HCT116 (cell line): ENCODE measurements at regions not wholly inside any gene's neighbourhood (a gene's known extent, or its start where the extent isn't known, plus 50 kb on each side); places are given as distances from the start of the nearest gene placed in this dataset.

Source experiments
- ATAC-seq: fragments of 200-7000 bp; cut with Tn5 transposase; 2 replicates; pipeline ENCODE4 v1.9.1; 2020; ENCODE audit warnings: mild to moderate bottlenecking, moderate library complexity
- BruUV-seq: library from RNA; stranded (reverse); fragments of 400-500 nt; replicated peaks from 2 replicates; lab custom pipeline; 2021; lab: Mats Ljungman, UMichigan
- CTCF ChIA-PET: fragments of 300-600 bp; sonication (Branson Sonifier 250); formaldehyde crosslinking; loops from one replicate; lab custom pipeline; 2021; ENCODE audit warnings: antibody characterized with exemption; lab: Charles Lee
- POLR2A ChIA-PET: fragments of 300-600, 350-600 bp; sonication (Branson Sonifier 250); formaldehyde crosslinking; loops from one replicate; lab custom pipeline; 2021; ENCODE audit warnings: antibody characterized with exemption; lab: Charles Lee
- RAD21 ChIA-PET, 2 experiments: fragments of 300-600 bp; sonication (Branson Sonifier 250); formaldehyde crosslinking; loops; one replicate each; lab custom pipeline; 2023; ENCODE audit warnings: low total read pairs in 2 of 2; ENCODE audit not compliant: uncharacterized antibody in 2 of 2, unreplicated experiment in 2 of 2, low non-redundant PET in 1 of 2; lab: Charles Lee
- DNase-seq: peaks from one replicate; pipeline ENCODE4 v3.0.0-alpha.2; 2010; ENCODE audit warnings: low read depth, low spot score
- H2AFZ ChIP-seq: fragments of 200-600 bp; shearing (Covaris generic), sonication (generic); 2 replicates; pipeline ENCODE4 v1.6.1; 2017; ENCODE audit warnings: low read depth, mixed run types, mixed read lengths, antibody characterized with exemption, low read length; ENCODE audit not compliant: poor library complexity, severe bottlenecking
- H3K27ac ChIP-seq: 2 replicates; pipeline ENCODE4 v1.5.1; 2012; ENCODE audit warnings: low read depth, low read length
- H3K27me3 ChIP-seq: fragments of 200-600 bp; sonication (generic); 2 replicates; pipeline ENCODE4 v1.6.1; 2016; ENCODE audit warnings: mixed run types, low read length, mixed read lengths; ENCODE audit not compliant: insufficient read depth
- H3K36me3 ChIP-seq, 2 experiments: fragments of 200-500 bp in 1 of 2; fragments of 200-600 bp in 1 of 2; sonication (Bioruptor generic) in 1 of 2; sonication (generic) in 1 of 2; 2 replicates each; pipeline versions ENCODE4 v1.5.1 to v1.6.1; 2014 to 2016; ENCODE audit warnings: low read length in 2 of 2, inconsistent platforms in 1 of 2, mixed read lengths in 1 of 2, mixed run types in 1 of 2; ENCODE audit not compliant: insufficient read depth in 2 of 2, control insufficient read depth in 1 of 2
- H3K4me1 ChIP-seq, 2 experiments: fragments of 200-600 bp in 1 of 2; sonication (generic) in 1 of 2; 2 replicates each; pipeline versions ENCODE4 v1.5.1 to v1.6.1; 2012 to 2017; ENCODE audit warnings: low read length in 2 of 2, inconsistent platforms in 1 of 2, mild to moderate bottlenecking in 1 of 2, mixed read lengths in 1 of 2, mixed run types in 1 of 2, moderate library complexity in 1 of 2; ENCODE audit not compliant: insufficient read depth in 2 of 2, control insufficient read depth in 1 of 2
- H3K4me2 ChIP-seq: fragments of 200-600 bp; sonication (generic); 2 replicates; pipeline ENCODE4 v1.6.1; 2017; ENCODE audit warnings: mixed run types, low read length, mixed read lengths
- H3K4me3 ChIP-seq, 2 experiments: fragments of 200-600 bp in 1 of 2; sonication (generic) in 1 of 2; replicated peaks in 1 of 2; 2 replicates each; pipeline ENCODE4 v1.5.1; 2011 to 2016; ENCODE audit warnings: low read length in 2 of 2, control low read depth in 1 of 2, low read depth in 1 of 2, mild to moderate bottlenecking in 1 of 2, mixed read lengths in 1 of 2, mixed run types in 1 of 2
- H3K79me2 ChIP-seq: fragments of 200-600 bp; sonication (generic); 2 replicates; pipeline ENCODE4 v1.6.1; 2017; ENCODE audit warnings: mild to moderate bottlenecking, mixed run types, low read length, moderate library complexity, mixed read lengths; ENCODE audit not compliant: insufficient read depth
- H3K9ac ChIP-seq: fragments of 200-600 bp; sonication (generic); 2 replicates; pipeline ENCODE4 v1.6.1; 2016; ENCODE audit warnings: low read length, mixed read lengths
- H3K9me2 ChIP-seq: fragments of 200-600 bp; sonication (generic), shearing (Covaris generic); 2 replicates; pipeline ENCODE4 v1.6.1; 2017; ENCODE audit warnings: mixed run types, mild to moderate bottlenecking, moderate library complexity; ENCODE audit not compliant: insufficient read depth
- H3K9me3 ChIP-seq, 2 experiments: fragments of 200-500 bp in 1 of 2; fragments of 200-600 bp in 1 of 2; sonication (Bioruptor generic) in 1 of 2; sonication (generic) in 1 of 2; 2 replicates each; pipeline ENCODE4 v1.6.1; 2014 to 2017; ENCODE audit warnings: low read length in 2 of 2, mixed read lengths in 2 of 2, inconsistent platforms in 1 of 2, low read depth in 1 of 2, mild to moderate bottlenecking in 1 of 2, mixed run types in 1 of 2, moderate library complexity in 1 of 2; ENCODE audit not compliant: control insufficient read depth in 1 of 2, insufficient read depth in 1 of 2
- H4K20me1 ChIP-seq: fragments of 200-600 bp; sonication (generic), shearing (Covaris generic); 2 replicates; pipeline ENCODE4 v1.6.1; 2017; ENCODE audit warnings: mixed run types, mild to moderate bottlenecking, moderate library complexity; ENCODE audit not compliant: insufficient read depth
- ATF3 ChIP-seq: IDR thresholded peaks from 2 replicates; pipeline ENCODE4 v1.6.1; 2012
- CBX3 ChIP-seq: IDR thresholded peaks from 2 replicates; pipeline ENCODE4 v1.6.1; 2012; ENCODE audit warnings: low read depth
- CEBPB ChIP-seq: IDR thresholded peaks from 2 replicates; pipeline ENCODE4 v1.6.1; 2012; ENCODE audit warnings: low read depth
- EGR1 ChIP-seq: IDR thresholded peaks from 2 replicates; pipeline ENCODE4 v1.6.1; 2012; ENCODE audit warnings: low read depth
- ELF1 ChIP-seq: IDR thresholded peaks from 2 replicates; pipeline ENCODE4 v1.6.1; 2012; ENCODE audit warnings: low read depth, borderline replicate concordance
- EZH2 ChIP-seq: fragments of 200-600 bp; sonication (generic); IDR thresholded peaks from 2 replicates; pipeline ENCODE4 v1.6.1; 2017; ENCODE audit warnings: antibody characterized with exemption, mixed run types
- EZH2phosphoT487 ChIP-seq: fragments of 200-600 bp; IDR thresholded peaks from 2 replicates; pipeline ENCODE4 v1.6.1; 2018; ENCODE audit warnings: antibody characterized with exemption, borderline replicate concordance
- FOSL1 ChIP-seq: IDR thresholded peaks from 2 replicates; pipeline ENCODE4 v1.6.1; 2012; ENCODE audit warnings: low read depth
- POLR2A ChIP-seq: IDR thresholded peaks from 2 replicates; pipeline ENCODE4 v1.7.0; 2011; ENCODE audit warnings: borderline replicate concordance; ENCODE audit not compliant: insufficient read depth, insufficient read length; ENCODE audit errors: extremely low read depth
- POLR2AphosphoS5 ChIP-seq: IDR thresholded peaks from 2 replicates; pipeline ENCODE4 v1.6.1; 2011; ENCODE audit warnings: mild to moderate bottlenecking, low read depth, low read length, moderate library complexity
- RAD21 ChIP-seq: IDR thresholded peaks from 2 replicates; pipeline ENCODE4 v1.6.1; 2012; ENCODE audit warnings: low read depth, mild to moderate bottlenecking
- REST ChIP-seq: IDR thresholded peaks from 2 replicates; pipeline ENCODE4 v1.6.1; 2012; ENCODE audit warnings: low read depth
- SIN3A ChIP-seq: IDR thresholded peaks from 2 replicates; pipeline ENCODE4 v1.6.1; 2012; ENCODE audit warnings: low read depth
- SP1 ChIP-seq: IDR thresholded peaks from 2 replicates; pipeline ENCODE4 v1.6.1; 2012; ENCODE audit warnings: low read depth
- YY1 ChIP-seq: IDR thresholded peaks from 2 replicates; pipeline ENCODE4 v1.6.1; 2011; ENCODE audit warnings: low read length, low read depth, moderate library complexity, mild to moderate bottlenecking; ENCODE audit not compliant: insufficient replicate concordance; ENCODE audit errors: extremely low read depth
- ZBTB33 ChIP-seq: IDR thresholded peaks from 2 replicates; pipeline ENCODE4 v1.6.1; 2011; ENCODE audit warnings: mild to moderate bottlenecking, low read length, moderate library complexity; ENCODE audit not compliant: insufficient replicate concordance; ENCODE audit errors: extremely low read depth
- ZFX ChIP-seq: fragments of 450-650 bp; IDR thresholded peaks from 2 replicates; pipeline ENCODE4 v1.6.1; 2017
- ZNF274 ChIP-seq: fragments of 200-500 bp; sonication (Bioruptor generic); IDR thresholded peaks from 2 replicates; pipeline ENCODE4 v1.6.1; 2014; ENCODE audit warnings: mild to moderate bottlenecking, low read depth, low read length, inconsistent platforms
- intact Hi-C: fragments of 100-400 bp; cut with micrococcal nuclease; formaldehyde crosslinking; loops from 2 replicates; pipeline ENCODE4 v1.10.0; 2022

GRCh38 chr12:34275129-34275528 lies 252.8 kb downstream of the ALG10 start:
- no peaks in the 10 kb centered on the region for H3K4me1 ChIP-seq
- H3K9me2 ChIP-seq: no peaks in the 10 kb centered on the region
- no TSS peak for BruUV-seq
- ATAC-seq (no peak), DNase-seq (no peak)
- H3K79me2 ChIP-seq: no peaks in the 10 kb centered on the region
- H3K27ac ChIP-seq: no peak overlapping the region
- no peak overlapping the region for H3K4me3 ChIP-seq
- RAD21 ChIA-PET: no interaction called here
- intact Hi-C loops: no loop called here
- CTCF ChIA-PET: no interaction called here
- no peak for TF ChIP-seq FOSL1
- no peak for TF ChIP-seq SP1
- TF ChIP-seq ZNF274: no peak
- no peak for TF ChIP-seq POLR2AphosphoS5
- no peak for TF ChIP-seq CEBPB
- no peak for TF ChIP-seq EZH2
- no peak for TF ChIP-seq REST
- TF ChIP-seq EZH2phosphoT487: no peak
- no peak for TF ChIP-seq SIN3A
- no peak for TF ChIP-seq ATF3
- TF ChIP-seq CBX3: no peak
- no peak for TF ChIP-seq RAD21
- no peak for TF ChIP-seq ZBTB33
- no peak for TF ChIP-seq ZFX
- TF ChIP-seq YY1: no peak
- no peak for TF ChIP-seq POLR2A
- TF ChIP-seq EGR1: no peak
- no peak for TF ChIP-seq ELF1
- no peaks in the 10 kb centered on the region for H4K20me1 ChIP-seq
- H3K27me3 ChIP-seq: no peaks in the 10 kb centered on the region
- no peaks in the 10 kb centered on the region for H3K36me3 ChIP-seq
- H2AFZ ChIP-seq: no peak overlapping the region
- no peak overlapping the region for H3K4me2 ChIP-seq
- no peaks in the 10 kb centered on the region; a peak in 1 of 4 replicates for H3K9me3 ChIP-seq
- H3K9ac ChIP-seq: no peak overlapping the region
- POLR2A ChIA-PET: no interaction called here
